Neural cell (in vitro differentiated cells): ENCODE measurements at regions not wholly inside any gene's neighbourhood (a gene's known extent, or its start where the extent isn't known, plus 50 kb on each side); places are given as distances from the start of the nearest gene placed in this dataset.

Experiments used
- EP300 ChIP-seq: fragments of 450-650 bp; conservative IDR thresholded peaks from 2 replicates; pipeline ENCODE4 v1.6.1; 2014; ENCODE audit warnings: antibody characterized with exemption, mild to moderate bottlenecking, moderate library complexity; ENCODE audit not compliant: poor library complexity, severe bottlenecking
- POLR2AphosphoS5 ChIP-seq: IDR thresholded peaks from 2 replicates; pipeline ENCODE4 v1.6.1; 2012
- RAD21 ChIP-seq: fragments of 450-650 bp; conservative IDR thresholded peaks from 2 replicates; pipeline ENCODE4 v1.6.1; 2014; ENCODE audit warnings: antibody characterized with exemption, mild to moderate bottlenecking, moderate library complexity
- SMC3 ChIP-seq: fragments of 450-650 bp; conservative IDR thresholded peaks from 2 replicates; pipeline ENCODE4 v1.6.1; 2014; ENCODE audit warnings: antibody characterized with exemption, mild to moderate bottlenecking, moderate library complexity; ENCODE audit not compliant: poor library complexity
- TF ChIP-seq, protein P1 (sequence below): fragments of 450-650 bp; IDR thresholded peaks from 2 replicates; pipeline ENCODE4 v1.5.1; 2014; ENCODE audit warnings: antibody characterized with exemption, mild to moderate bottlenecking, moderate library complexity; ENCODE audit not compliant: poor library complexity, severe bottlenecking
- TF ChIP-seq, protein P2 (sequence below): IDR thresholded peaks from 2 replicates; pipeline ENCODE4 v1.6.1; 2012; ENCODE audit warnings: borderline replicate concordance

DNA sequence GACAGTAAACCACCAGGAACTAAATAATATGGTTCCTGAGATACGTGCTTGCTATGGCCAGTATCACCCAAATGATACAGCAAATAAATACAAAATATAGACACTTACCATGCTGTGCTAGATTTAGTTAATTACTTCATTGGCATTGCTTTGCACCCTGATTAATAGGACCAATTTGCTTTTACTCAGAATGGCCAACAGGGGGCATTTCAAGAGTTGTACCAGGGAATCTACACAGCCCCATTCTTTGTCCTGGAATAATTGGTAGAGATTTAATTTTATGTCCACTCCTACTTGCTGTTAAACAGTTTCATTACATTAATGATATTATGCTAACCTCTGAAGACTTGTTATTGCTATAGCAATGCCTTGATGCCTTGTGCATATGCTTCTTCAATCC, 280.8 kb downstream of the RERGL start:
- TF ChIP-seq SMC3 (no peak), EP300 (no peak), RAD21 (no peak), POLR2AphosphoS5 (no peak)
- TF ChIP-seq, protein P1, sequence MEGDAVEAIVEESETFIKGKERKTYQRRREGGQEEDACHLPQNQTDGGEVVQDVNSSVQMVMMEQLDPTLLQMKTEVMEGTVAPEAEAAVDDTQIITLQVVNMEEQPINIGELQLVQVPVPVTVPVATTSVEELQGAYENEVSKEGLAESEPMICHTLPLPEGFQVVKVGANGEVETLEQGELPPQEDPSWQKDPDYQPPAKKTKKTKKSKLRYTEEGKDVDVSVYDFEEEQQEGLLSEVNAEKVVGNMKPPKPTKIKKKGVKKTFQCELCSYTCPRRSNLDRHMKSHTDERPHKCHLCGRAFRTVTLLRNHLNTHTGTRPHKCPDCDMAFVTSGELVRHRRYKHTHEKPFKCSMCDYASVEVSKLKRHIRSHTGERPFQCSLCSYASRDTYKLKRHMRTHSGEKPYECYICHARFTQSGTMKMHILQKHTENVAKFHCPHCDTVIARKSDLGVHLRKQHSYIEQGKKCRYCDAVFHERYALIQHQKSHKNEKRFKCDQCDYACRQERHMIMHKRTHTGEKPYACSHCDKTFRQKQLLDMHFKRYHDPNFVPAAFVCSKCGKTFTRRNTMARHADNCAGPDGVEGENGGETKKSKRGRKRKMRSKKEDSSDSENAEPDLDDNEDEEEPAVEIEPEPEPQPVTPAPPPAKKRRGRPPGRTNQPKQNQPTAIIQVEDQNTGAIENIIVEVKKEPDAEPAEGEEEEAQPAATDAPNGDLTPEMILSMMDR, result no peak
- TF ChIP-seq, protein P2, sequence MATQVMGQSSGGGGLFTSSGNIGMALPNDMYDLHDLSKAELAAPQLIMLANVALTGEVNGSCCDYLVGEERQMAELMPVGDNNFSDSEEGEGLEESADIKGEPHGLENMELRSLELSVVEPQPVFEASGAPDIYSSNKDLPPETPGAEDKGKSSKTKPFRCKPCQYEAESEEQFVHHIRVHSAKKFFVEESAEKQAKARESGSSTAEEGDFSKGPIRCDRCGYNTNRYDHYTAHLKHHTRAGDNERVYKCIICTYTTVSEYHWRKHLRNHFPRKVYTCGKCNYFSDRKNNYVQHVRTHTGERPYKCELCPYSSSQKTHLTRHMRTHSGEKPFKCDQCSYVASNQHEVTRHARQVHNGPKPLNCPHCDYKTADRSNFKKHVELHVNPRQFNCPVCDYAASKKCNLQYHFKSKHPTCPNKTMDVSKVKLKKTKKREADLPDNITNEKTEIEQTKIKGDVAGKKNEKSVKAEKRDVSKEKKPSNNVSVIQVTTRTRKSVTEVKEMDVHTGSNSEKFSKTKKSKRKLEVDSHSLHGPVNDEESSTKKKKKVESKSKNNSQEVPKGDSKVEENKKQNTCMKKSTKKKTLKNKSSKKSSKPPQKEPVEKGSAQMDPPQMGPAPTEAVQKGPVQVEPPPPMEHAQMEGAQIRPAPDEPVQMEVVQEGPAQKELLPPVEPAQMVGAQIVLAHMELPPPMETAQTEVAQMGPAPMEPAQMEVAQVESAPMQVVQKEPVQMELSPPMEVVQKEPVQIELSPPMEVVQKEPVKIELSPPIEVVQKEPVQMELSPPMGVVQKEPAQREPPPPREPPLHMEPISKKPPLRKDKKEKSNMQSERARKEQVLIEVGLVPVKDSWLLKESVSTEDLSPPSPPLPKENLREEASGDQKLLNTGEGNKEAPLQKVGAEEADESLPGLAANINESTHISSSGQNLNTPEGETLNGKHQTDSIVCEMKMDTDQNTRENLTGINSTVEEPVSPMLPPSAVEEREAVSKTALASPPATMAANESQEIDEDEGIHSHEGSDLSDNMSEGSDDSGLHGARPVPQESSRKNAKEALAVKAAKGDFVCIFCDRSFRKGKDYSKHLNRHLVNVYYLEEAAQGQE, result no peak
